ENCODE measurements at regions not wholly inside any gene's neighbourhood (a gene's known extent, or its start where the extent isn't known, plus 50 kb on each side); places are given as distances from the start of the nearest gene placed in this dataset.
"Not testable (repeated sequence)": the region's sequence is repeated elsewhere in the genome, so short reads cannot be mapped to it uniquely, and the experiment has no call there.

GRCh38 chr18:30672439-30672838 lies 370.1 kb downstream of the DSC3 start:
- TF ChIP-seq CTCF (IDR thresholded peaks at IDR 0.05; ENCODE audit: low read depth, low read length, poor library complexity, severe bottlenecking); EZH2phosphoT487 (IDR thresholded peaks at IDR 0.05; ENCODE audit: borderline replicate concordance, low read length): not testable (repeated sequence)

Measured in DOHH2 (cell line).